BLaER1 (cell line): ENCODE measurements at regions not wholly inside any gene's neighbourhood (a gene's known extent, or its start where the extent isn't known, plus 50 kb on each side); places are given as distances from the start of the nearest gene placed in this dataset.

Experiments used
- H3K27ac ChIP-seq: shearing (Covaris generic); formaldehyde crosslinking; 2 replicates; pipeline ENCODE4 v1.8.1; 2022
- H3K27me3 ChIP-seq: shearing (Covaris generic); formaldehyde crosslinking; 2 replicates; pipeline ENCODE4 v1.8.1; 2022
- H3K36me3 ChIP-seq: shearing (Covaris generic); formaldehyde crosslinking; 2 replicates; pipeline ENCODE4 v1.8.1; 2022
- H3K4me1 ChIP-seq: shearing (Covaris generic); formaldehyde crosslinking; 2 replicates; pipeline ENCODE4 v1.8.1; 2022
- H3K4me2 ChIP-seq: shearing (Covaris generic); formaldehyde crosslinking; 2 replicates; pipeline ENCODE4 v1.8.1; 2022
- H3K4me3 ChIP-seq: shearing (Covaris generic); formaldehyde crosslinking; 2 replicates; pipeline ENCODE4 v1.8.1; 2022
- H3K9ac ChIP-seq: shearing (Covaris generic); formaldehyde crosslinking; 2 replicates; pipeline ENCODE4 v1.8.1; 2022
- H3K9me3 ChIP-seq: shearing (Covaris generic); formaldehyde crosslinking; 2 replicates; pipeline ENCODE4 v1.8.1; 2022
- H4K20me1 ChIP-seq: shearing (Covaris generic); formaldehyde crosslinking; 2 replicates; pipeline ENCODE4 v1.8.1; 2022
- Cebpa-rat ChIP-seq: shearing (Covaris generic); IDR thresholded peaks from 2 replicates; pipeline ENCODE4 v1.8.1; 2022

GRCh38 chr16:47973552-47973951 lies 182.2 kb downstream of the ABCC12 start:
- no peaks in the 10 kb centered on the region for H3K4me1 ChIP-seq
- H3K4me2 ChIP-seq = no peak overlapping the region
- no peak overlapping the region for H3K4me3 ChIP-seq
- no peaks in the 10 kb centered on the region for H3K9me3 ChIP-seq
- no peak overlapping the region for H3K27ac ChIP-seq
- H3K27me3 ChIP-seq = no peaks in the 10 kb centered on the region
- no peak overlapping the region for H3K9ac ChIP-seq
- TF ChIP-seq Cebpa-rat = no peak
- no peaks in the 10 kb centered on the region for H4K20me1 ChIP-seq
- H3K36me3 ChIP-seq = no peaks in the 10 kb centered on the region

- no peaks in the 10 kb centered on the region for H3K36me3 ChIP-seq
- no peaks in the 10 kb centered on the region for H3K27me3 ChIP-seq
- H3K9me3 ChIP-seq = no peaks in the 10 kb centered on the region
- H3K4me2 ChIP-seq = no peak overlapping the region
- H3K9ac ChIP-seq = no peak overlapping the region
- TF ChIP-seq Cebpa-rat = no peak
- no peaks in the 10 kb centered on the region for H3K4me1 ChIP-seq
- no peak overlapping the region for H3K27ac ChIP-seq
- H4K20me1 ChIP-seq = no peaks in the 10 kb centered on the region
- H3K4me3 ChIP-seq = no peak overlapping the region
Measured at GRCh38 chr16:47972246-47972985, 183.4 kb downstream of the ABCC12 start.

GRCh38 chr16:47971225-47971624 lies 184.6 kb downstream of the ABCC12 start:
- H3K4me2 ChIP-seq = no peak overlapping the region
- H3K36me3 ChIP-seq = no peaks in the 10 kb centered on the region

GRCh38 chr16:47970291-47970931 lies 185.4 kb downstream of the ABCC12 start:
- Histone ChIP-seq H3K27ac (no peak overlapping the region), H4K20me1 (no peaks in the 10 kb centered on the region), H3K36me3 (no peaks in the 10 kb centered on the region), H3K9ac (no peak overlapping the region), H3K4me2 (no peak overlapping the region), H3K9me3 (no peaks in the 10 kb centered on the region), H3K27me3 (no peaks in the 10 kb centered on the region), H3K4me1 (no peaks in the 10 kb centered on the region), H3K4me3 (no peak overlapping the region)
- TF ChIP-seq Cebpa-rat = no peak

More at GRCh38 chr16:47971225-47971624, 184.6 kb downstream of the ABCC12 start:
- no peaks in the 10 kb centered on the region for H3K4me1 ChIP-seq
- H3K9ac ChIP-seq = no peak overlapping the region
- H3K4me3 ChIP-seq = no peak overlapping the region
- no peaks in the 10 kb centered on the region for H4K20me1 ChIP-seq
- H3K27me3 ChIP-seq = no peaks in the 10 kb centered on the region
- H3K9me3 ChIP-seq = no peaks in the 10 kb centered on the region
- no peak overlapping the region for H3K27ac ChIP-seq
- no peak for TF ChIP-seq Cebpa-rat

- no peaks in the 10 kb centered on the region for H3K4me1 ChIP-seq
- no peak overlapping the region for H3K27ac ChIP-seq
- H3K4me3 ChIP-seq = no peak overlapping the region
- TF ChIP-seq Cebpa-rat = no peak
- H3K27me3 ChIP-seq = no peaks in the 10 kb centered on the region
- H4K20me1 ChIP-seq = no peaks in the 10 kb centered on the region
- no peak overlapping the region for H3K9ac ChIP-seq
- H3K9me3 ChIP-seq = no peaks in the 10 kb centered on the region
- H3K36me3 ChIP-seq = no peaks in the 10 kb centered on the region
- no peak overlapping the region for H3K4me2 ChIP-seq
Measured at GRCh38 chr16:47967374-47967773, 188.4 kb downstream of the ABCC12 start.

GRCh38 chr16:47966325-47966724 lies 189.5 kb downstream of the ABCC12 start:
- no peak for TF ChIP-seq Cebpa-rat
- no peak overlapping the region for H3K9ac ChIP-seq

GRCh38 chr16:47965439-47965838 lies 190.4 kb downstream of the ABCC12 start:
- Histone ChIP-seq H3K4me3 (no peak overlapping the region), H3K4me2 (no peak overlapping the region), H3K4me1 (no peaks in the 10 kb centered on the region), H4K20me1 (no peaks in the 10 kb centered on the region), H3K27me3 (no peaks in the 10 kb centered on the region), H3K9me3 (no peaks in the 10 kb centered on the region), H3K36me3 (no peaks in the 10 kb centered on the region), H3K9ac (no peak overlapping the region), H3K27ac (no peak overlapping the region)
- no peak for TF ChIP-seq Cebpa-rat

More at GRCh38 chr16:47966325-47966724, 189.5 kb downstream of the ABCC12 start:
- Histone ChIP-seq H3K9me3 (no peaks in the 10 kb centered on the region), H3K4me2 (no peak overlapping the region), H3K4me1 (no peaks in the 10 kb centered on the region), H3K27me3 (no peaks in the 10 kb centered on the region), H3K27ac (no peak overlapping the region), H3K36me3 (no peaks in the 10 kb centered on the region), H4K20me1 (no peaks in the 10 kb centered on the region), H3K4me3 (no peak overlapping the region)

- Histone ChIP-seq H3K9ac (no peak overlapping the region), H3K27ac (no peak overlapping the region), H3K4me2 (no peak overlapping the region)
Measured at GRCh38 chr16:47958726-47959125, 197.1 kb downstream of the ABCC12 start.

GRCh38 chr16:47956916-47957315 lies 198.9 kb downstream of the ABCC12 start:
- no peaks in the 10 kb centered on the region for H3K27me3 ChIP-seq
- H3K27ac ChIP-seq = no peak overlapping the region
- no peak overlapping the region for H3K4me3 ChIP-seq
- H3K4me1 ChIP-seq = no peaks in the 10 kb centered on the region
- H3K4me2 ChIP-seq = no peak overlapping the region
- no peaks in the 10 kb centered on the region for H3K36me3 ChIP-seq
- TF ChIP-seq Cebpa-rat = no peak
- no peaks in the 10 kb centered on the region for H3K9me3 ChIP-seq
- no peaks in the 10 kb centered on the region for H4K20me1 ChIP-seq
- no peak overlapping the region for H3K9ac ChIP-seq

More at GRCh38 chr16:47958726-47959125, 197.1 kb downstream of the ABCC12 start:
- no peaks in the 10 kb centered on the region for H3K9me3 ChIP-seq
- no peaks in the 10 kb centered on the region for H3K36me3 ChIP-seq
- TF ChIP-seq Cebpa-rat = no peak
- no peaks in the 10 kb centered on the region for H4K20me1 ChIP-seq
- H3K27me3 ChIP-seq = no peaks in the 10 kb centered on the region
- no peaks in the 10 kb centered on the region for H3K4me1 ChIP-seq
- H3K4me3 ChIP-seq = no peak overlapping the region

- Histone ChIP-seq H3K27me3 (no peaks in the 10 kb centered on the region), H3K9me3 (peaks cover 16% of the 10 kb centered on the region; the same call in 1 of the 2 replicates), H4K20me1 (no peaks in the 10 kb centered on the region), H3K9ac (no peak overlapping the region), H3K36me3 (no peaks in the 10 kb centered on the region), H3K4me3 (no peak overlapping the region), H3K27ac (no peak overlapping the region), H3K4me2 (no peak overlapping the region), H3K4me1 (no peaks in the 10 kb centered on the region)
- TF ChIP-seq Cebpa-rat = no peak
Measured at GRCh38 chr16:47949714-47950113, 206.1 kb downstream of the ABCC12 start.
